A673 (cell line): ENCODE measurements at regions not wholly inside any gene's neighbourhood (a gene's known extent, or its start where the extent isn't known, plus 50 kb on each side); places are given as distances from the start of the nearest gene placed in this dataset.

Source experiments
- EZH2 ChIP-seq: fragments of 200-600 bp; sonication (generic); IDR thresholded peaks from 2 replicates; pipeline ENCODE4 v1.6.1; 2017; ENCODE audit warnings: borderline replicate concordance, low read depth, mild to moderate bottlenecking, mixed read lengths, antibody characterized with exemption, low read length; ENCODE audit not compliant: poor library complexity, severe bottlenecking
- TF ChIP-seq, protein P1 (sequence below): fragments of 300-800, 200-600 bp; sonication (generic); conservative IDR thresholded peaks from 2 replicates; pipeline ENCODE4 v1.5.1; 2017; ENCODE audit warnings: low read depth, mild to moderate bottlenecking, antibody characterized with exemption, low read length, moderate library complexity, mixed read lengths

- TF ChIP-seq, protein P1, sequence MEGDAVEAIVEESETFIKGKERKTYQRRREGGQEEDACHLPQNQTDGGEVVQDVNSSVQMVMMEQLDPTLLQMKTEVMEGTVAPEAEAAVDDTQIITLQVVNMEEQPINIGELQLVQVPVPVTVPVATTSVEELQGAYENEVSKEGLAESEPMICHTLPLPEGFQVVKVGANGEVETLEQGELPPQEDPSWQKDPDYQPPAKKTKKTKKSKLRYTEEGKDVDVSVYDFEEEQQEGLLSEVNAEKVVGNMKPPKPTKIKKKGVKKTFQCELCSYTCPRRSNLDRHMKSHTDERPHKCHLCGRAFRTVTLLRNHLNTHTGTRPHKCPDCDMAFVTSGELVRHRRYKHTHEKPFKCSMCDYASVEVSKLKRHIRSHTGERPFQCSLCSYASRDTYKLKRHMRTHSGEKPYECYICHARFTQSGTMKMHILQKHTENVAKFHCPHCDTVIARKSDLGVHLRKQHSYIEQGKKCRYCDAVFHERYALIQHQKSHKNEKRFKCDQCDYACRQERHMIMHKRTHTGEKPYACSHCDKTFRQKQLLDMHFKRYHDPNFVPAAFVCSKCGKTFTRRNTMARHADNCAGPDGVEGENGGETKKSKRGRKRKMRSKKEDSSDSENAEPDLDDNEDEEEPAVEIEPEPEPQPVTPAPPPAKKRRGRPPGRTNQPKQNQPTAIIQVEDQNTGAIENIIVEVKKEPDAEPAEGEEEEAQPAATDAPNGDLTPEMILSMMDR = no peak
- TF ChIP-seq EZH2 = no peak
Observed at GRCh38 chr2:60364491-60364890, 189.0 kb downstream of the BCL11A start.
